Astrocyte (in vitro differentiated cells and primary cell): ENCODE measurements at regions not wholly inside any gene's neighbourhood (a gene's known extent, or its start where the extent isn't known, plus 50 kb on each side); places are given as distances from the start of the nearest gene placed in this dataset.

Experiments used
- DNase-seq: peaks from one replicate; pipeline ENCODE4 v3.0.0-alpha.2; 2010; ENCODE audit warnings: low read depth
- FAIRE-seq: peaks from 2 replicates; lab custom pipeline; 2011; peaks lifted over from hg19 to GRCh38; lab: Jason Lieb, UNC
- H2AFZ ChIP-seq: 2 replicates; pipeline ENCODE4 v1.6.0; 2012; ENCODE audit warnings: low read depth, low read length, inconsistent platforms
- H3K27ac ChIP-seq: 2 replicates; pipeline ENCODE4 v1.5.1; 2011; ENCODE audit warnings: low read depth, low read length, inconsistent platforms
- H3K27me3 ChIP-seq: 2 replicates; pipeline ENCODE4 v1.6.0; 2011; ENCODE audit warnings: low read length, inconsistent platforms; ENCODE audit not compliant: insufficient read depth
- H3K36me3 ChIP-seq: 2 replicates; pipeline ENCODE4 v1.5.1; 2011; ENCODE audit warnings: low read length, inconsistent platforms; ENCODE audit not compliant: insufficient read depth
- H3K4me1 ChIP-seq: 2 replicates; pipeline ENCODE4 v1.5.1; 2011; ENCODE audit warnings: low read length, inconsistent platforms; ENCODE audit not compliant: insufficient read depth
- H3K4me2 ChIP-seq: 2 replicates; pipeline ENCODE4 v1.6.0; 2012; ENCODE audit warnings: low read length, inconsistent platforms
- H3K4me3 ChIP-seq: 2 replicates; pipeline ENCODE4 v1.5.1; 2011; ENCODE audit warnings: low read depth, mild to moderate bottlenecking, low read length, inconsistent platforms; ENCODE audit not compliant: insufficient read depth
- H3K79me2 ChIP-seq: 2 replicates; pipeline ENCODE4 v1.6.0; 2012; ENCODE audit warnings: mild to moderate bottlenecking, low read length, inconsistent platforms; ENCODE audit not compliant: insufficient read depth
- H3K9ac ChIP-seq: 2 replicates; pipeline ENCODE4 v1.6.0; 2012; ENCODE audit warnings: mild to moderate bottlenecking, low read length, inconsistent platforms
- H3K9me3 ChIP-seq: 2 replicates; pipeline ENCODE4 v1.5.1; 2012; ENCODE audit warnings: low read depth, mild to moderate bottlenecking, low read length, inconsistent platforms; ENCODE audit not compliant: insufficient read depth
- H4K20me1 ChIP-seq: 2 replicates; pipeline ENCODE4 v1.6.0; 2012; ENCODE audit warnings: low read length, inconsistent platforms; ENCODE audit not compliant: insufficient read depth
- H3K27ac Mint-ChIP-seq: one replicate; pipeline ENCODE4 v1.8.0; 2021; ENCODE audit warnings: mild to moderate bottlenecking, mixed read lengths; ENCODE audit not compliant: unreplicated experiment
- H3K27me3 Mint-ChIP-seq: one replicate; pipeline ENCODE4 v1.8.0; 2021; ENCODE audit warnings: low read depth, mixed read lengths; ENCODE audit not compliant: unreplicated experiment
- H3K36me3 Mint-ChIP-seq: one replicate; pipeline ENCODE4 v1.8.0; 2021; ENCODE audit warnings: low read depth, mixed read lengths; ENCODE audit not compliant: unreplicated experiment
- H3K4me1 Mint-ChIP-seq: one replicate; pipeline ENCODE4 v1.8.0; 2021; ENCODE audit warnings: low read depth, mixed read lengths; ENCODE audit not compliant: unreplicated experiment
- H3K4me3 Mint-ChIP-seq: one replicate; pipeline ENCODE4 v1.8.0; 2021; ENCODE audit warnings: mild to moderate bottlenecking, moderate library complexity, mixed read lengths; ENCODE audit not compliant: unreplicated experiment
- H3K9me3 Mint-ChIP-seq: one replicate; pipeline ENCODE4 v1.8.0; 2021; ENCODE audit warnings: mild to moderate bottlenecking, mixed read lengths; ENCODE audit not compliant: unreplicated experiment
- CTCF ChIP-seq: IDR thresholded peaks from 2 replicates; pipeline ENCODE4 v1.5.1; 2011; ENCODE audit warnings: low read depth, mild to moderate bottlenecking, inconsistent platforms, low read length, moderate library complexity; ENCODE audit not compliant: insufficient read depth
- EZH2 ChIP-seq: IDR thresholded peaks from 2 replicates; pipeline ENCODE4 v1.6.1; 2012; ENCODE audit warnings: mild to moderate bottlenecking, low read length, inconsistent platforms; ENCODE audit not compliant: insufficient read depth

- H3K27me3 Mint-ChIP-seq, result peaks cover 8% of the 10 kb centered on the region
- H3K4me1 Mint-ChIP-seq, result peaks cover 12% of the 10 kb centered on the region
- Histone ChIP-seq H3K27me3 (no peaks in the 10 kb centered on the region), H3K27ac (no peak overlapping the region), H3K9me3 (no peaks in the 10 kb centered on the region), H3K36me3 (no peaks in the 10 kb centered on the region), H3K4me3 (no peak overlapping the region), H2AFZ (no peak overlapping the region), H3K4me2 (no peak overlapping the region), H4K20me1 (no peaks in the 10 kb centered on the region), H3K4me1 (no peaks in the 10 kb centered on the region), H3K9ac (no peak overlapping the region), H3K79me2 (no peaks in the 10 kb centered on the region)
- no peak for TF ChIP-seq CTCF
- TF ChIP-seq EZH2, result no peak
- H3K27ac Mint-ChIP-seq, result no peak overlapping the region
- DNase-seq, result no peak
- no peak overlapping the region for H3K4me3 Mint-ChIP-seq
- H3K36me3 Mint-ChIP-seq, result no peaks in the 10 kb centered on the region
- H3K9me3 Mint-ChIP-seq, result peaks cover 7% of the 10 kb centered on the region
- FAIRE-seq, result no peak
These were observed 167.2 kb downstream of the SETD4 start for GRCh38 chr21:35893156-35893555.

- H3K9me3 Mint-ChIP-seq, result no peaks in the 10 kb centered on the region
- no peaks in the 10 kb centered on the region for H3K4me1 ChIP-seq
- no peaks in the 10 kb centered on the region for H4K20me1 ChIP-seq
- FAIRE-seq (no peak), DNase-seq (no peak)
- no peak overlapping the region for H3K27ac Mint-ChIP-seq
- no peak overlapping the region for H3K27ac ChIP-seq
- H3K4me3 ChIP-seq, result no peak overlapping the region
- no peak overlapping the region for H3K9ac ChIP-seq
- no peak overlapping the region for H3K4me3 Mint-ChIP-seq
- no peaks in the 10 kb centered on the region for H3K36me3 Mint-ChIP-seq
- H3K79me2 ChIP-seq, result no peaks in the 10 kb centered on the region
- no peaks in the 10 kb centered on the region for H3K9me3 ChIP-seq
- H3K27me3 Mint-ChIP-seq, result peaks cover 1% of the 10 kb centered on the region
- H3K36me3 ChIP-seq, result no peaks in the 10 kb centered on the region
- H3K27me3 ChIP-seq, result peaks cover 16% of the 10 kb centered on the region
- H2AFZ ChIP-seq, result no peak overlapping the region
- TF ChIP-seq CTCF, result no peak
- TF ChIP-seq EZH2, result no peak
- no peak overlapping the region for H3K4me2 ChIP-seq
- peaks cover 5% of the 10 kb centered on the region for H3K4me1 Mint-ChIP-seq
These were observed 173.4 kb downstream of the SETD4 start for GRCh38 chr21:35886887-35887286.

- H3K27ac Mint-ChIP-seq, result no peak overlapping the region
- Histone ChIP-seq H3K9ac (no peak overlapping the region), H3K4me2 (no peak overlapping the region), H3K27me3 (peaks cover 24% of the 10 kb centered on the region), H3K9me3 (no peaks in the 10 kb centered on the region), H3K36me3 (no peaks in the 10 kb centered on the region), H4K20me1 (no peaks in the 10 kb centered on the region), H3K4me3 (no peak overlapping the region), H3K4me1 (no peaks in the 10 kb centered on the region), H2AFZ (no peak overlapping the region), H3K27ac (no peak overlapping the region), H3K79me2 (no peaks in the 10 kb centered on the region)
- peaks cover 5% of the 10 kb centered on the region for H3K4me1 Mint-ChIP-seq
- H3K9me3 Mint-ChIP-seq, result no peaks in the 10 kb centered on the region
- no peak for FAIRE-seq
- H3K36me3 Mint-ChIP-seq, result no peaks in the 10 kb centered on the region
- H3K27me3 Mint-ChIP-seq, result peaks cover 6% of the 10 kb centered on the region
- no peak for TF ChIP-seq CTCF
- TF ChIP-seq EZH2, result no peak
- no peak overlapping the region for H3K4me3 Mint-ChIP-seq
- DNase-seq, result no peak
These were observed 174.3 kb downstream of the SETD4 start for GRCh38 chr21:35885942-35886541.
